ENCODE measurements at regions not wholly inside any gene's neighbourhood (a gene's known extent, or its start where the extent isn't known, plus 50 kb on each side); places are given as distances from the start of the nearest gene placed in this dataset.

GRCh38 chr6:84525907-84526306 is 238.5 kb downstream of the TBX18 start:
- DNase-seq = no peak

- DNase-seq = no peak
These were observed 239.8 kb downstream of the TBX18 start for GRCh38 chr6:84524636-84525035.

- DNase-seq = peak; percentile 33
These were observed 242.3 kb downstream of the TBX18 start for GRCh38 chr6:84522135-84522549.

- peak; percentile 21 for DNase-seq
These were observed 242.9 kb downstream of the TBX18 start for GRCh38 chr6:84521511-84521910.

GRCh38 chr6:84517741-84518530 is 246.5 kb downstream of the TBX18 start:
- DNase-seq = peak; percentile 48

- DNase-seq = no peak
These were observed 248.2 kb downstream of the TBX18 start for GRCh38 chr6:84516154-84516553.

- no peak for DNase-seq
These were observed 249.3 kb downstream of the TBX18 start for GRCh38 chr6:84515067-84515466.

GRCh38 chr6:84514089-84514971 is 250.1 kb downstream of the TBX18 start:
- DNase-seq = no peak

GRCh38 chr6:84512391-84512790 is 252.0 kb downstream of the TBX18 start:
- no peak for DNase-seq

GRCh38 chr6:84511929-84512328 is 252.5 kb downstream of the TBX18 start:
- no peak for DNase-seq

GRCh38 chr6:84508981-84509380 is 255.4 kb downstream of the TBX18 start:
- DNase-seq = no peak

GRCh38 chr6:84508334-84508733 is 256.1 kb downstream of the TBX18 start:
- no peak for DNase-seq

- DNase-seq = no peak
These were observed 260.4 kb downstream of the TBX18 start for GRCh38 chr6:84504025-84504424.

- no peak for DNase-seq
These were observed 263.1 kb downstream of the TBX18 start for GRCh38 chr6:84501315-84501714.

GRCh38 chr6:84500726-84501125 is 263.7 kb downstream of the TBX18 start:
- DNase-seq = no peak

- no peak for DNase-seq
These were observed 265.5 kb downstream of the TBX18 start for GRCh38 chr6:84498905-84499304.

- DNase-seq = peak; percentile 16
These were observed 265.1 kb upstream of the CEP162 start for GRCh38 chr6:84492241-84493165.

GRCh38 chr6:84489598-84489997 is 262.2 kb upstream of the CEP162 start:
- DNase-seq = no peak

- DNase-seq = no peak
These were observed 259.1 kb upstream of the CEP162 start for GRCh38 chr6:84486526-84486925.

GRCh38 chr6:84469144-84469543 is 241.7 kb upstream of the CEP162 start:
- DNase-seq = no peak

GRCh38 chr6:84467296-84467695 is 239.9 kb upstream of the CEP162 start:
- DNase-seq = no peak

- no peak for DNase-seq
These were observed 239.1 kb upstream of the CEP162 start for GRCh38 chr6:84466511-84466910.

Data from renal pelvis (tissue), 1 donor.